ENCODE measurements at regions not wholly inside any gene's neighbourhood (a gene's known extent, or its start where the extent isn't known, plus 50 kb on each side); places are given as distances from the start of the nearest gene placed in this dataset.

DNA sequence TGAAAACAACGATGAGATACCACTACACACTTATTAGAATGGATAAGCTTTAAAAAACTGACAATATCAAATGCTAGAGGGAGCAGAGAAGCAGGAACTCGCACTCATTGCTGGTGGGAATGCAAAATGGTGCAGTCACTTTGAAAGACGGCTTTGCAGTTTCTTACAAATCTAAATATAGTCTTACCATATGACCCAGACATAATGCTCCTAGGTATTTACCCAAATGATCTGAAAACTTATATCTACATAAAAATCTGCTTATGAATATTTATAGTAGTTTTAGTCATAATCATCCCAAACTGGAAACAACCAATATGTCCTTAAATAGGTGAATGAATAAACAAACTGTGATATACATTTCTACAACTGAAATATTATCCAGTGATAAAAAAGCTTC, 430.9 kb downstream of the MATN1 start:
- in situ Hi-C loops (cut with MboI; ENCODE audit: low sequenced_read_pairs in 4 of 4) (no loop called here), intact Hi-C loops (cut with DNase I; ENCODE audit: low total_unique reads) (no loop called here)
- Histone ChIP-seq H3K36me3 (no peaks in the 10 kb centered on the region), H3K9me3 (no peaks in the 10 kb centered on the region), H3K4me1 (no peaks in the 10 kb centered on the region), H3K27ac (no peak overlapping the region), H3K4me3 (no peak overlapping the region), H3K27me3 (peaks cover 0 to 7% (median 3%) of the 10 kb centered on the region in 3 donors)
- TF ChIP-seq, protein P1, sequence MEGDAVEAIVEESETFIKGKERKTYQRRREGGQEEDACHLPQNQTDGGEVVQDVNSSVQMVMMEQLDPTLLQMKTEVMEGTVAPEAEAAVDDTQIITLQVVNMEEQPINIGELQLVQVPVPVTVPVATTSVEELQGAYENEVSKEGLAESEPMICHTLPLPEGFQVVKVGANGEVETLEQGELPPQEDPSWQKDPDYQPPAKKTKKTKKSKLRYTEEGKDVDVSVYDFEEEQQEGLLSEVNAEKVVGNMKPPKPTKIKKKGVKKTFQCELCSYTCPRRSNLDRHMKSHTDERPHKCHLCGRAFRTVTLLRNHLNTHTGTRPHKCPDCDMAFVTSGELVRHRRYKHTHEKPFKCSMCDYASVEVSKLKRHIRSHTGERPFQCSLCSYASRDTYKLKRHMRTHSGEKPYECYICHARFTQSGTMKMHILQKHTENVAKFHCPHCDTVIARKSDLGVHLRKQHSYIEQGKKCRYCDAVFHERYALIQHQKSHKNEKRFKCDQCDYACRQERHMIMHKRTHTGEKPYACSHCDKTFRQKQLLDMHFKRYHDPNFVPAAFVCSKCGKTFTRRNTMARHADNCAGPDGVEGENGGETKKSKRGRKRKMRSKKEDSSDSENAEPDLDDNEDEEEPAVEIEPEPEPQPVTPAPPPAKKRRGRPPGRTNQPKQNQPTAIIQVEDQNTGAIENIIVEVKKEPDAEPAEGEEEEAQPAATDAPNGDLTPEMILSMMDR (IDR thresholded peaks at IDR 0.05 in 4 of 5, conservative IDR thresholded peaks at IDR 0.05 in 1 of 5): no peak
- no peak for TF ChIP-seq POLR2A (IDR thresholded peaks at IDR 0.05)
- no peak for DNase-seq
- no peak for ATAC-seq

DNA sequence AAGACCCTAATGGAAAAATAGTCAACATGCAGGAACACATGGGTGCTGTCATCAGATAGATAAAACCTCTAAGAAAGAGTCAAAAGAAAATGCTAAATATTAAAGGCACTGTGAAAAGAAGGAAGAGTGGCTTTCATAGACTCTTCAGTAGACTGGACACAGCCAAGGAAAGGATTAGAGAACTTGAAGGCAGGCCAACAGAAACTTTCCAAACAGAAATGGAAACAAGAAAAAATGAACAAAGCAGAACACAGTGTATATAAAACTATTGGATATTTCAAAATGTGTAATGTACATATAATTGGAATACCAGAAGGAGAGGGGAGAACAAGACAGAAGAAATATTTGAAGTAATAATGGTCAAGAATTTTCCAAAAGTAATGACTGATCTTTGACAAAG, 431.9 kb downstream of the MATN1 start:
- ATAC-seq (no peak), DNase-seq (no peak)
- no peak for TF ChIP-seq POLR2A (IDR thresholded peaks at IDR 0.05)
- TF ChIP-seq, protein P1 (IDR thresholded peaks at IDR 0.05 in 4 of 5, conservative IDR thresholded peaks at IDR 0.05 in 1 of 5): no peak
- Histone ChIP-seq H3K27ac (no peak overlapping the region), H3K36me3 (no peaks in the 10 kb centered on the region), H3K4me1 (no peaks in the 10 kb centered on the region), H3K27me3 (peaks cover 0 to 7% (median 3%) of the 10 kb centered on the region in 3 donors), H3K4me3 (no peak overlapping the region), H3K9me3 (no peaks in the 10 kb centered on the region)
- in situ Hi-C loops (cut with MboI; ENCODE audit: low sequenced_read_pairs in 4 of 4): no loop called here
- intact Hi-C loops (cut with DNase I; ENCODE audit: low total_unique reads): no loop called here

DNA sequence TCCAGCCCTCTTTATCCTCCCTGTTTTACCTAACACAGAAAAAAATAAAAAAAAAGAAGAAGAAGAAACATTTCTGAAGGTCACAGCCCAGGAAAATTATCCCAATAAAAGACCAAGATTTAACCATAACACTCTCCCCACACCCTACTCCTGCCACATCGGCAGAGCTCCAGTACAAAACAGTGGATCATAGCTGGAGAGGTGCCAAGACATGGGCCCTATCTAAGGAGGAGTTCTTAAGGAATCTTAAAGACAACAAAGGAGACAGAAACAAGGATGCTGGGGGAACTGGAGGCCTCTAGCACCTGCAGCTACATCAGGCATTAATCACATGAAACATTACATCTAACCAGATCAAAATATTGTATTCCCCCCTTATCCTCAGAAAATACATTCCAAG, 432.8 kb downstream of the MATN1 start:
- Histone ChIP-seq H3K27ac (no peak overlapping the region), H3K4me1 (no peaks in the 10 kb centered on the region), H3K36me3 (no peaks in the 10 kb centered on the region), H3K4me3 (no peak overlapping the region), H3K9me3 (no peaks in the 10 kb centered on the region), H3K27me3 (peaks cover 0 to 7% (median 2%) of the 10 kb centered on the region in 3 donors)
- in situ Hi-C loops (cut with MboI; ENCODE audit: low sequenced_read_pairs in 4 of 4): no loop called here
- no peak for DNase-seq
- intact Hi-C loops (cut with DNase I; ENCODE audit: low total_unique reads): no loop called here
- ATAC-seq: no peak
- TF ChIP-seq POLR2A (IDR thresholded peaks at IDR 0.05): no peak
- TF ChIP-seq, protein P1 (IDR thresholded peaks at IDR 0.05 in 4 of 5, conservative IDR thresholded peaks at IDR 0.05 in 1 of 5): no peak

DNA sequence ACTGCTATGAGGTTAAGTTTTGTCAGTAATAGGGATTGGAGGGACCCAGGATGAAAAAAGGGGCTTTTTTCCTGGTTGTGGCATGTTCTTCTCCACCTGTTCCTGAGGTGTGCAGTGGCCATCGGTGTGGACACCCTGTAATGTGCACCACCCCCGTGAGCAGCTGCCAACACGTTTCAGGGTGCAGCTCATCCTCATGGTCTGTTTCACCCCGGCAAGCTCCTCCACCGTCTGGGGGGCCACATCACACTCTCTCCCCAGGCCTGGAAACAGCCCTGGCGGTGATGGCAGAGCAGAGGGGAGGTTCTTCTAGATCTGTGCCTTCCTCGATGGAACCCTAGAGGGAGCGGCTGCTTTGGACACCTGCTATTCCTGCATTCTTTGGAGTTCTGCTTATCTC, 435.4 kb downstream of the MATN1 start:
- Histone ChIP-seq H3K9me3 (no peaks in the 10 kb centered on the region), H3K27me3 (no peaks in the 10 kb centered on the region), H3K36me3 (no peaks in the 10 kb centered on the region), H3K4me3 (no peak overlapping the region), H3K27ac (no peak overlapping the region), H3K4me1 (no peaks in the 10 kb centered on the region)
- ATAC-seq (no peak), DNase-seq (no peak)
- intact Hi-C loops (cut with DNase I; ENCODE audit: low total_unique reads) (no loop called here), in situ Hi-C loops (cut with MboI; ENCODE audit: low sequenced_read_pairs in 4 of 4) (no loop called here)
- no peak for TF ChIP-seq POLR2A (IDR thresholded peaks at IDR 0.05)
- TF ChIP-seq, protein P1 (IDR thresholded peaks at IDR 0.05 in 4 of 5, conservative IDR thresholded peaks at IDR 0.05 in 1 of 5): no peak

All from gastrocnemius medialis (tissue), 4 donors.